ENCODE measurements at regions not wholly inside any gene's neighbourhood (a gene's known extent, or its start where the extent isn't known, plus 50 kb on each side); places are given as distances from the start of the nearest gene placed in this dataset.
"Not testable (repeated sequence)": the region's sequence is repeated elsewhere in the genome, so short reads cannot be mapped to it uniquely, and the experiment has no call there.

DNA sequence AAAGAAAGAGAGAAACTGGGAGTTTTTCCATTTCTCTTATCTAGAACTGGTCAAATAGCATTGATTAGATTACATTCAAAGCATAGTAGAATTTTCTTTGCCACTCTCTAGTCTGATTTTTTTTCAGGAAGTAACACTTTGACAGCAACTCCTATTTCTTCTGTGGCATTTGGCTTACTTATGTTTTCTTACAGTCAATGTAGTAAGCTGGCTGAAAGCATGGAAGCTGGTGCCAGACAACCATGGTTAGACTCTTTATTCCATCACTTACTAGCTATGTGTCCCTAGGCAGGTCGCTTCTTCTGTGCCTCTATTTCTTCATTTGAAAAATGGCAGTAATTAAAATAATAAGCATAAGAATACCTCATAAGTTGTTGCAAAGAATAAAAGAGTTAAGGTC lies 54.2 kb upstream of the OPRM1 start:
- Histone ChIP-seq H3K27ac (ENCODE audit: low read depth, low read length) (no peak overlapping the region), H3K4me1 (ENCODE audit: control insufficient read depth in 5 of 5, insufficient read depth in 5 of 5, low read length in 5 of 5) (peaks cover 0 to 24% (median 12%) of the 10 kb centered on the region in 5 donors), H3K9ac (ENCODE audit: low read length in 5 of 5) (no peak overlapping the region), H3K27me3 (ENCODE audit: control insufficient read depth in 5 of 5, insufficient read depth in 4 of 5, low read length in 5 of 5) (no peaks in the 10 kb centered on the region), H3K9me3 (ENCODE audit: control insufficient read depth in 5 of 5, low read length in 5 of 5) (no peaks in the 10 kb centered on the region), H3K36me3 (ENCODE audit: control insufficient read depth in 5 of 5, insufficient read depth in 5 of 5, low read length in 5 of 5) (no peaks in the 10 kb centered on the region), H3K4me3 (ENCODE audit: low read depth in 1 of 5, low read length in 5 of 5) (no peak overlapping the region)

DNA sequence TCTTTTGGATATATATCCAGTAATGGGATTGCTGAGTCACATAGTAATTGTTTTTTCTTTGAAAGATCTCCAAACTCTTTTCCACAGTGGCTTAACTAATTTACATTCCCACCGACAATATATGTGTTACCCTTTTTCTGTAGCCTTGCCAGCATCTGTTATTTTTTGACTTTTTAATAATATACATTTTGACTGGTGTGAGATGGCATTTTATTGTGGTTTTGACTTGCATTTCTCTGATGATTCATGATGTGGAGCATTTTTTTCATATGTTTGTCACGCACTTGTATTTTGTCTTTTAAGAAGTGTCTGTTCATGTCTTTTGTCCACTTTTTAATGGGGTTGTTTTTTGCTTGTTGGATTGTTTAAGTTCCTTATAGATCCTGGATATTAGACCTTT lies 58.9 kb upstream of the OPRM1 start:
- Histone ChIP-seq H3K9ac (ENCODE audit: low read length in 5 of 5) (no peak overlapping the region), H3K27ac (ENCODE audit: low read depth, low read length) (no peak overlapping the region), H3K4me3 (ENCODE audit: low read depth in 1 of 5, low read length in 5 of 5) (no peak overlapping the region), H3K4me1 (ENCODE audit: control insufficient read depth in 5 of 5, insufficient read depth in 5 of 5, low read length in 5 of 5) (peaks cover 0 to 8% (median 0%) of the 10 kb centered on the region in 5 donors), H3K27me3 (ENCODE audit: control insufficient read depth in 5 of 5, insufficient read depth in 4 of 5, low read length in 5 of 5) (no peaks in the 10 kb centered on the region), H3K36me3 (ENCODE audit: control insufficient read depth in 5 of 5, insufficient read depth in 5 of 5, low read length in 5 of 5) (no peaks in the 10 kb centered on the region), H3K9me3 (ENCODE audit: control insufficient read depth in 5 of 5, low read length in 5 of 5) (no peaks in the 10 kb centered on the region)

DNA sequence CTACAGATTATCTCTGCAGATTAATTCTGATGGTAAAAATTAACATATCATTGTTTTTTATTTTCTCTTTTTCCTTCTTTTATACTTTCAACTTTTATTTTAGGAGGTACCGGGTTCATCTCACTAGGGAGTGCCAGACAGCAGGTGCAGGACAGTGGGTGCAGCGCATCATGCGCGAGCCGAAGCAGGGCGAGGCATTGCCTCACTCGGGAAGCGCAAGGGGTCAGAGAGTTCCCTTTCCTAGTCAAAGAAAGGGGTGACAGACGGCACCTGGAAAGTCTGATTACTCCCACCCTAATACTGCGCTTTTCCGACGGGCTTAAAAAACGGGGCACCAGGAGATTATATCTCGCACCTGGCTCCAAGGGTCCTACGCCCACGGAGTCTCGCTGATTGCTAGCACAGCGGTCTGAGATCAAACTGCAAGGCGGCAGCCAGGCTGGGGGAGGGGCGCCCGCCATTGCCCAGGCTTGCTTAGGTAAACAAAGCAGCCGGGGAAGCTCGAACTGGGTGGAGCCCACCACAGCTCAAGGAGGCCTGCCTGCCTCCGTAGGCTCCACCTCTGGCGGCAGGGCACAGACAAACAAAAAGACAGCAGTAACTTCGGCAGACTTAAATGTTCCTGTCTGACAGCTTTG lies 60.0 kb upstream of the OPRM1 start:
- H3K27me3 ChIP-seq (ENCODE audit: control insufficient read depth in 5 of 5, insufficient read depth in 4 of 5, low read length in 5 of 5); H3K4me3 ChIP-seq (ENCODE audit: low read depth in 1 of 5, low read length in 5 of 5); H3K9me3 ChIP-seq (ENCODE audit: control insufficient read depth in 5 of 5, low read length in 5 of 5); H3K36me3 ChIP-seq (ENCODE audit: control insufficient read depth in 5 of 5, insufficient read depth in 5 of 5, low read length in 5 of 5); H3K9ac ChIP-seq (ENCODE audit: low read length in 5 of 5); H3K27ac ChIP-seq (ENCODE audit: low read depth, low read length); H3K4me1 ChIP-seq (ENCODE audit: control insufficient read depth in 5 of 5, insufficient read depth in 5 of 5, low read length in 5 of 5): not testable (repeated sequence)

DNA sequence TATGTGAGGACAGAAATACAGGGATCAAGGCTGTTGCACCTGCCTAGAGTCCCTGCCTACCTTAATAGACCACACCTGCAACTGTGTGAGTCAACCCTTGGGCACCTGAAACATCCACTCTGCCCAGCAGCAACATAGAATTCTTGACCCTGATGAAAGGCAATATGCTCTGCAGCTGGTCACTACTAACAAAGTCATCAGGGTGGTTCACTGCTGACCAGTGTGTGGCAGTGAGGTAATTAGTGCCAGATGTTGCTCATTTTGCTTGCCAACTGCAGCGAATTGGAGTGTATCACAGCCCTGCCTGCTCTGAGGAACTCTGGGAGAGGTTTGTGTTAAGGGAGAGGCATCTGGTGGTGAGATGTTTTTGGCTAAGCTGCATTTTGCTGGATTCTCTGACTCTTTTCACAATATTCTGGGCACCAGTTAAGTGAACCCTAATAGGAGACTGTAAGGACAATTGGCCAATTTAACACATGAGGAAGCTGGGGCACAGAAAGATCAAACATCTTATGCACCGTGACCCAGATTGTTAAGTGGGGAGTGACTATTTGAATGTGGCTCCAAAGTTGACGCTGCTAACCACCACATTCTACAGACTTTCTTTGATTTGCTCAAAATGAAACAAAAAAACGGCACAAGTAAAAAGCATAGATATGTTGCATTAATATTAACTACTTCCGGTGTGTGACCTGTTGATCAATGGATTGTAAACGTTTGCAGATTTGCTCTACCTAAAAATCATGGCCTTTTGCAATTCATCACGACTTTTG lies 61.9 kb upstream of the OPRM1 start:
- Histone ChIP-seq H3K27me3 (ENCODE audit: control insufficient read depth in 5 of 5, insufficient read depth in 4 of 5, low read length in 5 of 5) (no peaks in the 10 kb centered on the region), H3K36me3 (ENCODE audit: control insufficient read depth in 5 of 5, insufficient read depth in 5 of 5, low read length in 5 of 5) (no peaks in the 10 kb centered on the region), H3K4me3 (ENCODE audit: low read depth in 1 of 5, low read length in 5 of 5) (peak overlapping the region in 1 of 5 donors; percentile 32), H3K27ac (ENCODE audit: low read depth, low read length) (peak overlapping the region; percentile 21), H3K9me3 (ENCODE audit: control insufficient read depth in 5 of 5, low read length in 5 of 5) (no peaks in the 10 kb centered on the region), H3K4me1 (ENCODE audit: control insufficient read depth in 5 of 5, insufficient read depth in 5 of 5, low read length in 5 of 5) (peaks cover 0 to 5% (median 0%) of the 10 kb centered on the region in 5 donors), H3K9ac (ENCODE audit: low read length in 5 of 5) (peak overlapping the region in 1 of 5 donors; percentile 6)

DNA sequence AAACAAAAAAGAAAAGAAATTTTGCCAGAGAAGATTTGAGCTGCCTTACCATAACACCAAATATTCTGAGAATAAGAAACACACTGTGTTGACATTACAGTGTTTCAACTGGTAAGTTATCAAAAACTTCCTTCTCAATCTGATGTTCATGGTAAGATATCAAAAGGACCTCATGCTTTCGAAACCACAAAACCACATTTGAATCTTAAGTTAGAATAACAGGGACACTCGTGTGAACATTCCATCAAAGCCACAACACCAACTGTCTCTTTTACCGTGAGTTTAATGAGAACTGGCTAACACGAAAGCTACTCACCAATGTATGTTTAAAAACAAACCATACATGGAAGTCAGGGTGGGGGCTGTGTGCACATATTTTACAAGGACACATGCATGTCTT lies 73.0 kb upstream of the OPRM1 start:
- Histone ChIP-seq H3K9me3 (ENCODE audit: control insufficient read depth in 5 of 5, low read length in 5 of 5) (no peaks in the 10 kb centered on the region), H3K36me3 (ENCODE audit: control insufficient read depth in 5 of 5, insufficient read depth in 5 of 5, low read length in 5 of 5) (no peaks in the 10 kb centered on the region), H3K9ac (ENCODE audit: low read length in 5 of 5) (no peak overlapping the region), H3K27ac (ENCODE audit: low read depth, low read length) (no peak overlapping the region), H3K4me3 (ENCODE audit: low read depth in 1 of 5, low read length in 5 of 5) (no peak overlapping the region), H3K4me1 (ENCODE audit: control insufficient read depth in 5 of 5, insufficient read depth in 5 of 5, low read length in 5 of 5) (peaks cover 0 to 2% (median 0%) of the 10 kb centered on the region in 5 donors), H3K27me3 (ENCODE audit: control insufficient read depth in 5 of 5, insufficient read depth in 4 of 5, low read length in 5 of 5) (no peaks in the 10 kb centered on the region)

DNA sequence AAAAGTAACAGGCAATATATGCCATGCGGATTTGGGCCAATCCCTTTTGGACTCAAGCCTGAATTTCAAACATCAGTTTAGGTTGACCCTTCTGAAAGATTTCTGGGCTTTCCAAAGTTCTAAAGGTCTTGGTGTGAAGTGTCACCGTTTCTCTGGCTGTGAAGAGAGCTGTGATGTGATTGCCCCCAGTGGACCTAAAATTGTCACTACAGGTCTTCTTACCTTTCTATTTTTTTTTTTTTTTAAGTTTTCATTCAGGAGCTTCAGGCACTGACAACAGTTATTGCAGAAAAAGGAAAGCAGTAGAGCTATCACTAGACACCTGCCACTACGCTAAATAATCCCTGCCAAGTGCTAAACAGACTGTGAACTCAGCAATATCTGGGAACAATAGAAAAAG lies 75.7 kb upstream of the OPRM1 start:
- H3K27me3 ChIP-seq (ENCODE audit: control insufficient read depth in 5 of 5, insufficient read depth in 4 of 5, low read length in 5 of 5) = no peaks in the 10 kb centered on the region
- H3K9ac ChIP-seq (ENCODE audit: low read length in 5 of 5) = no peak overlapping the region
- H3K4me1 ChIP-seq (ENCODE audit: control insufficient read depth in 5 of 5, insufficient read depth in 5 of 5, low read length in 5 of 5) = peaks cover 2 to 18% (median 15%) of the 10 kb centered on the region in 5 donors

DNA sequence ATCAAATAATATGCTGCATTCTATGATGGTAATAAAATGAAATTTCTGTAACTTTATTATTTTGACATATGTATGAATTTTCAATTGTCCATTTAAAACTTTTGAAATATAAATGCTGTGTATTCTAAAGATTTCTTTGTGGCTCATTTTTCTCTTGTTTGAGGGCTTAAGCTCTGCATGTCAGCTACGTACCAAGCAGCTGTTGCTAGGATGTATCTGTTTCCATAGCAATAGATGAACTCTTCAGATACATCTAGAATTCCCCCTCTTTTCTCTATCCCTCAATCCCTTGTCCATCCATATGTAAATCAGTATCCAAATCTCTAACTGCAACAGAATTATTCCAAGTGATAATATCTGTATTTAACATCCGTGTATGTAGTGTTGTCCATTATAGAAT lies 76.5 kb upstream of the OPRM1 start:
- Histone ChIP-seq H3K9me3 (ENCODE audit: control insufficient read depth in 5 of 5, low read length in 5 of 5) (no peaks in the 10 kb centered on the region), H3K4me1 (ENCODE audit: control insufficient read depth in 5 of 5, insufficient read depth in 5 of 5, low read length in 5 of 5) (peaks cover 2 to 18% (median 15%) of the 10 kb centered on the region in 5 donors), H3K4me3 (ENCODE audit: low read depth in 1 of 5, low read length in 5 of 5) (no peak overlapping the region), H3K36me3 (ENCODE audit: control insufficient read depth in 5 of 5, insufficient read depth in 5 of 5, low read length in 5 of 5) (no peaks in the 10 kb centered on the region), H3K27ac (ENCODE audit: low read depth, low read length) (no peak overlapping the region), H3K27me3 (ENCODE audit: control insufficient read depth in 5 of 5, insufficient read depth in 4 of 5, low read length in 5 of 5) (no peaks in the 10 kb centered on the region), H3K9ac (ENCODE audit: low read length in 5 of 5) (no peak overlapping the region)

More for the DNA sequence above, 75.7 kb upstream of the OPRM1 start:
- Histone ChIP-seq H3K36me3 (ENCODE audit: control insufficient read depth in 5 of 5, insufficient read depth in 5 of 5, low read length in 5 of 5) (no peaks in the 10 kb centered on the region), H3K9me3 (ENCODE audit: control insufficient read depth in 5 of 5, low read length in 5 of 5) (no peaks in the 10 kb centered on the region), H3K27ac (ENCODE audit: low read depth, low read length) (no peak overlapping the region), H3K4me3 (ENCODE audit: low read depth in 1 of 5, low read length in 5 of 5) (no peak overlapping the region)

DNA sequence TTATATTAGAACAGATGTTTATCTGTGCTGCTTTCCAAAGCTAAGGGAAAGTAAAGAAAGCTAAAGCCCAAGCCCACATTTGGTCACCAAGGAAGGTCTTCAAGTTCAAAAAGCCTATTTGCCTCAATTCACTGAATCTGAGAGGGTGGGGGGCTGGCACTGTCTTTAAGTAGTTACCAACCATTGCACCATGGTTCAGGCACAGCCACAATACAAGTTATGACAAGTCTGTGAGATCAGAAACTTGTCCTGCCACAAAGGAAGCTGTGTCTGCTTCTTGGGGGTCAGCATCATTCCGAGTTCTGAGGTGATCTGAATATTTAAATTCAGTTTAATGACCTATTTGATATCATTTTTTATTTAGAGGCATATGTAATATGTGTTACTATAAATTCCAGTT lies 78.3 kb upstream of the OPRM1 start:
- Histone ChIP-seq H3K4me3 (ENCODE audit: low read depth in 1 of 5, low read length in 5 of 5) (peak overlapping the region in 2 of 5 donors; percentile 56 to 61), H3K27ac (ENCODE audit: low read depth, low read length) (peak overlapping the region; percentile 67), H3K9me3 (ENCODE audit: control insufficient read depth in 5 of 5, low read length in 5 of 5) (no peaks in the 10 kb centered on the region), H3K9ac (ENCODE audit: low read length in 5 of 5) (peak overlapping the region in 2 of 5 donors; percentile 32 to 52), H3K27me3 (ENCODE audit: control insufficient read depth in 5 of 5, insufficient read depth in 4 of 5, low read length in 5 of 5) (no peaks in the 10 kb centered on the region), H3K36me3 (ENCODE audit: control insufficient read depth in 5 of 5, insufficient read depth in 5 of 5, low read length in 5 of 5) (no peaks in the 10 kb centered on the region), H3K4me1 (ENCODE audit: control insufficient read depth in 5 of 5, insufficient read depth in 5 of 5, low read length in 5 of 5) (peaks cover 2 to 18% (median 15%) of the 10 kb centered on the region in 5 donors)

DNA sequence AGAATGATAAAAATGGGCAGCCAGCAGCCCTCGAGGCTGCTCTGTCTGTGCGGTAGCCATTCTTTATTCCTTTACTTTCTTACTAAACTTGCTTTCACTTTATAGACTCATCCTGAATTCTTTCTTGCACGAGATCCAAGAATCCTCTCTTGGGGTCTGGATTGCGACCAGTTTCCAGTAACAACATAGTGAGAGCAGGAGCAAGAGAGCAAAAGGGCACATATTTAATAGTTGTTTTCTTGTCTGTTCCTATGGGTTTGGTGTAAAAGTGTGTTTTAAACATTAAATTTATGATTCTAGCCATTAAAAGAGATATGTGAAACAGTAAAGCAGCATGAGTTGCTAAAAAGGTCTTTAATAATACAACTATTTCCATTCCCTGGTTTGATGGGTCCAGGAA lies 78.8 kb upstream of the OPRM1 start:
- Histone ChIP-seq H3K27me3 (ENCODE audit: control insufficient read depth in 5 of 5, insufficient read depth in 4 of 5, low read length in 5 of 5) (no peaks in the 10 kb centered on the region), H3K9ac (ENCODE audit: low read length in 5 of 5) (peak overlapping the region in 2 of 5 donors; percentile 32 to 52), H3K27ac (ENCODE audit: low read depth, low read length) (peak overlapping the region; percentile 67), H3K4me3 (ENCODE audit: low read depth in 1 of 5, low read length in 5 of 5) (peak overlapping the region; percentile 12 to 61 (median 45)), H3K36me3 (ENCODE audit: control insufficient read depth in 5 of 5, insufficient read depth in 5 of 5, low read length in 5 of 5) (no peaks in the 10 kb centered on the region), H3K9me3 (ENCODE audit: control insufficient read depth in 5 of 5, low read length in 5 of 5) (no peaks in the 10 kb centered on the region), H3K4me1 (ENCODE audit: control insufficient read depth in 5 of 5, insufficient read depth in 5 of 5, low read length in 5 of 5) (peaks cover 2 to 18% (median 15%) of the 10 kb centered on the region in 5 donors)

DNA sequence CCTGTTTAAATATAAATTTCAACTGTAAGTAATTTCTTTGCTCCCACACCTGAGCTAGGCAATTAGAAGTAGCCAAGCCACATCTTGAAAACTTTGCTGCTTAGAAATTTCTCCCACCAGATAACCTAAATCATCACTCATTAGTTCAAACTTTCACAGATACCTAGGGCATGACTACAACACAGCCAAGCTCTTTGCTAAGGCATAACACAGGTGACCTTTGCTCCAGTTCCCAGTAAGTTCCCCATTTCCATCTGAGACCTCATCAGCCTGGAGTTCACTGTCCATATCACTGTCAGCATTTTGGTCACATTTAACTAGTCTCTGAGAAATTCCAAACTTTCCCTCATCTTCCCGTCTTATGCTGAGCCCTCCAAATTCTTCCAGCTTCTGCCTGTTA lies 79.8 kb upstream of the OPRM1 start:
- H3K9me3 ChIP-seq (ENCODE audit: control insufficient read depth in 5 of 5, low read length in 5 of 5) = no peaks in the 10 kb centered on the region
- H3K4me1 ChIP-seq (ENCODE audit: control insufficient read depth in 5 of 5, insufficient read depth in 5 of 5, low read length in 5 of 5) = peaks cover 2 to 18% (median 15%) of the 10 kb centered on the region in 5 donors
- H3K27ac ChIP-seq (ENCODE audit: low read depth, low read length) = no peak overlapping the region
- no peak overlapping the region for H3K4me3 ChIP-seq (ENCODE audit: low read depth in 1 of 5, low read length in 5 of 5)
- H3K27me3 ChIP-seq (ENCODE audit: control insufficient read depth in 5 of 5, insufficient read depth in 4 of 5, low read length in 5 of 5) = no peaks in the 10 kb centered on the region
- no peak overlapping the region for H3K9ac ChIP-seq (ENCODE audit: low read length in 5 of 5)
- H3K36me3 ChIP-seq (ENCODE audit: control insufficient read depth in 5 of 5, insufficient read depth in 5 of 5, low read length in 5 of 5) = no peaks in the 10 kb centered on the region

Data from subcutaneous abdominal adipose tissue (tissue), 5 donors.